ENCODE measurements at regions not wholly inside any gene's neighbourhood (a gene's known extent, or its start where the extent isn't known, plus 50 kb on each side); places are given as distances from the start of the nearest gene placed in this dataset.

DNA sequence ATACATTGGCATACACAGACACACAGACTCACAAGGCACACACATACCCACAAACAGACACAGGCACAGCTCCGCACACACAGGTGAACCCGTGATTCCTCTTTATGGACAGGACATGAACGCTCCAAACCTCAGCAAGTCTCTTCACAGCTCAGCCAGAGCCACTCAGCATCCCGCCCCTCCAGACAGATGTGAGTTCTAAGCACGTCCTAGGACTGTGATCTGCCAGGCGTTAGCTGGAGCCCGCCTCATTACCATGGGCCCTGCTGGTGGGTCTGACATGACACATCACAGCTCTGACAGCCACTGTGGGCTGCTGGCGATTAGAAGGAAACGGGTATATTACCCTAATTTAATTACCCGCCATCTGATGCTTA lies 176.7 kb upstream of the PPP2R2D start:
- Histone ChIP-seq H3K9me3 (ENCODE audit: low read depth, low read length, poor library complexity, severe bottlenecking) (no peaks in the 10 kb centered on the region), H3K27me3 (replicated peaks; ENCODE audit: insufficient read depth, low read depth, low read length, poor library complexity) (no peaks in the 10 kb centered on the region), H3K4me1 (ENCODE audit: insufficient read depth, low read length, poor library complexity, severe bottlenecking) (no peaks in the 10 kb centered on the region), H3K36me3 (ENCODE audit: insufficient read depth, low read length, poor library complexity, severe bottlenecking) (no peaks in the 10 kb centered on the region), H3K27ac (ENCODE audit: low read depth, low read length, poor library complexity, severe bottlenecking) (no peak overlapping the region), H3K4me3 (ENCODE audit: low read depth, low read length, poor library complexity, severe bottlenecking) (no peak overlapping the region)
- POLR2A ChIA-PET (ENCODE audit: low non-redundant PET) = no interaction called here
- no peak for DNase-seq (ENCODE audit: low spot score)
- intact Hi-C loops (cut with micrococcal nuclease; ENCODE audit: unreplicated experiment) = no loop called here
- CTCF ChIA-PET = no interaction called here
- TF ChIP-seq, protein P1, sequence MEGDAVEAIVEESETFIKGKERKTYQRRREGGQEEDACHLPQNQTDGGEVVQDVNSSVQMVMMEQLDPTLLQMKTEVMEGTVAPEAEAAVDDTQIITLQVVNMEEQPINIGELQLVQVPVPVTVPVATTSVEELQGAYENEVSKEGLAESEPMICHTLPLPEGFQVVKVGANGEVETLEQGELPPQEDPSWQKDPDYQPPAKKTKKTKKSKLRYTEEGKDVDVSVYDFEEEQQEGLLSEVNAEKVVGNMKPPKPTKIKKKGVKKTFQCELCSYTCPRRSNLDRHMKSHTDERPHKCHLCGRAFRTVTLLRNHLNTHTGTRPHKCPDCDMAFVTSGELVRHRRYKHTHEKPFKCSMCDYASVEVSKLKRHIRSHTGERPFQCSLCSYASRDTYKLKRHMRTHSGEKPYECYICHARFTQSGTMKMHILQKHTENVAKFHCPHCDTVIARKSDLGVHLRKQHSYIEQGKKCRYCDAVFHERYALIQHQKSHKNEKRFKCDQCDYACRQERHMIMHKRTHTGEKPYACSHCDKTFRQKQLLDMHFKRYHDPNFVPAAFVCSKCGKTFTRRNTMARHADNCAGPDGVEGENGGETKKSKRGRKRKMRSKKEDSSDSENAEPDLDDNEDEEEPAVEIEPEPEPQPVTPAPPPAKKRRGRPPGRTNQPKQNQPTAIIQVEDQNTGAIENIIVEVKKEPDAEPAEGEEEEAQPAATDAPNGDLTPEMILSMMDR (conservative IDR thresholded peaks at IDR 0.05; ENCODE audit: low read depth, low read length) = no peak
- TF ChIP-seq EZH2 (IDR thresholded peaks at IDR 0.05; ENCODE audit: borderline replicate concordance, low read depth, low read length, poor library complexity, severe bottlenecking) = no peak
- no TSS peak for BruUV-seq (replicated peaks)

GRCh38 chr10:131724891-131725580 lies 175.8 kb upstream of the PPP2R2D start:
- no peaks in the 10 kb centered on the region for H3K36me3 ChIP-seq (ENCODE audit: insufficient read depth, low read length, poor library complexity, severe bottlenecking)
- no TSS peak for BruUV-seq (replicated peaks)
- CTCF ChIA-PET = no interaction called here
- H3K27ac ChIP-seq (ENCODE audit: low read depth, low read length, poor library complexity, severe bottlenecking) = no peak overlapping the region
- no peak for DNase-seq (ENCODE audit: low spot score)
- no peaks in the 10 kb centered on the region for H3K4me1 ChIP-seq (ENCODE audit: insufficient read depth, low read length, poor library complexity, severe bottlenecking)
- POLR2A ChIA-PET (ENCODE audit: low non-redundant PET) = no interaction called here
- no peak for TF ChIP-seq EZH2 (IDR thresholded peaks at IDR 0.05; ENCODE audit: borderline replicate concordance, low read depth, low read length, poor library complexity, severe bottlenecking)
- TF ChIP-seq, protein P1 (conservative IDR thresholded peaks at IDR 0.05; ENCODE audit: low read depth, low read length) = no peak
- intact Hi-C loops (cut with micrococcal nuclease; ENCODE audit: unreplicated experiment) = no loop called here
- H3K4me3 ChIP-seq (ENCODE audit: low read depth, low read length, poor library complexity, severe bottlenecking) = no peak overlapping the region
- no peaks in the 10 kb centered on the region for H3K9me3 ChIP-seq (ENCODE audit: low read depth, low read length, poor library complexity, severe bottlenecking)
- H3K27me3 ChIP-seq (replicated peaks; ENCODE audit: insufficient read depth, low read depth, low read length, poor library complexity) = no peaks in the 10 kb centered on the region

DNA sequence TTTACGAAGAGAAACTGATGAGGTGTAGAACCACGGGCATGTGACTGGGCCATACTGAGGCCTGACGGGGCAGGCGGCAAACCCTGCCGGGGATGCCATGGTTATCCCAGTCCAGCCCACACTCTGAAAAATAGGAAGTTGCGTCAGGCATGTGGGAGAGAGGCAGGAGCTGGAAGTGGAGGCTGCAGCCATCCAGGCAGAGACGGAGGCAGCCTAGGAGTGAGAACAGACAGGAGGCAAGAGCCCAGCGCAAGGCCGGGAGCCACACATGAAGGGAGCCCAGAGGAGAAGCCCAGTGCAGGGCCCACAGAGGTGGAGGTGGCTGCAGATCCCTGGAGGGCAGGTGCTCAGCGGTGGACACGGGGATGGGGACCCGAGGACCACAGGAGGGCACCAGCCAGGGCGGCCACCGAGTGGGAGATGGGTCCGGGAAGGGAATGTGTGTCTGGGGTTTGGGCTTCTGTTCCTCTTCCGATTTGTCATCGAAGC lies 175.2 kb upstream of the PPP2R2D start:
- H3K36me3 ChIP-seq (ENCODE audit: insufficient read depth, low read length, poor library complexity, severe bottlenecking) = no peaks in the 10 kb centered on the region
- DNase-seq (ENCODE audit: low spot score) = no peak
- intact Hi-C loops (cut with micrococcal nuclease; ENCODE audit: unreplicated experiment) = no loop called here
- no peak overlapping the region for H3K27ac ChIP-seq (ENCODE audit: low read depth, low read length, poor library complexity, severe bottlenecking)
- no peak overlapping the region for H3K4me3 ChIP-seq (ENCODE audit: low read depth, low read length, poor library complexity, severe bottlenecking)
- TF ChIP-seq EZH2 (IDR thresholded peaks at IDR 0.05; ENCODE audit: borderline replicate concordance, low read depth, low read length, poor library complexity, severe bottlenecking) = no peak
- TF ChIP-seq, protein P1 (conservative IDR thresholded peaks at IDR 0.05; ENCODE audit: low read depth, low read length) = no peak
- no peaks in the 10 kb centered on the region for H3K4me1 ChIP-seq (ENCODE audit: insufficient read depth, low read length, poor library complexity, severe bottlenecking)
- CTCF ChIA-PET = no interaction called here
- H3K9me3 ChIP-seq (ENCODE audit: low read depth, low read length, poor library complexity, severe bottlenecking) = no peaks in the 10 kb centered on the region
- H3K27me3 ChIP-seq (replicated peaks; ENCODE audit: insufficient read depth, low read depth, low read length, poor library complexity) = no peaks in the 10 kb centered on the region
- no TSS peak for BruUV-seq (replicated peaks)
- POLR2A ChIA-PET (ENCODE audit: low non-redundant PET) = no interaction called here
